HepG2 (cell line): ENCODE measurements at regions not wholly inside any gene's neighbourhood (a gene's known extent, or its start where the extent isn't known, plus 50 kb on each side); places are given as distances from the start of the nearest gene placed in this dataset.

Experiments
- ATAC-seq: fragments of 200-7000 bp; cut with Tn5 transposase; 3 replicates; pipeline ENCODE4 v1.9.1; 2020; ENCODE audit warnings: mild to moderate bottlenecking, moderate library complexity
- BruUV-seq: library from RNA; stranded (reverse); fragments of 400-500 nt; replicated peaks from 2 replicates; lab custom pipeline; 2021; lab: Mats Ljungman, UMichigan
- CTCF ChIA-PET: fragments of 300-600 bp; formaldehyde crosslinking; extraction: SDS; loops from one replicate; lab custom pipeline; 2021; ENCODE audit warnings: low total read pairs, inconsistent platforms, low intra/inter-chr PET ratio; lab: Yijun Ruan, JAX
- POLR2A ChIA-PET: fragments of 350-600 bp; sonication (Branson Sonifier 250); formaldehyde crosslinking; loops from one replicate; lab custom pipeline; 2020; ENCODE audit warnings: antibody characterized with exemption, inconsistent platforms; lab: Yijun Ruan, JAX
- DNase-seq: peaks from one replicate; pipeline ENCODE4 v3.0.0-alpha.2; 2015; ENCODE audit warnings: low spot score
- FAIRE-seq: peaks from 3 replicates; lab custom pipeline; 2011; peaks lifted over from hg19 to GRCh38; lab: Jason Lieb, UNC
- H2AFZ ChIP-seq: one replicate; pipeline ENCODE4 v1.6.1; 2011; ENCODE audit warnings: low read length, inconsistent platforms
- H3K27ac ChIP-seq: fragments of 300-600 bp; 3 replicates; pipeline ENCODE4 v1.8.0; 2011; ENCODE audit warnings: mixed run types, mild to moderate bottlenecking, mixed read lengths, low read length, inconsistent platforms; ENCODE audit not compliant: insufficient read depth; ENCODE audit errors: extremely low read length
- H3K27me3 ChIP-seq, 2 experiments: fragments of 200-600 bp in 1 of 2; 2 replicates in 1 of 2; 3 replicates in 1 of 2; pipeline versions ENCODE4 v1.6.0 to v1.8.0; 2011; ENCODE audit warnings: low read length in 2 of 2, mild to moderate bottlenecking in 2 of 2, moderate library complexity in 2 of 2, inconsistent platforms in 1 of 2; ENCODE audit not compliant: insufficient read depth in 2 of 2, control insufficient read depth in 1 of 2
- H3K36me3 ChIP-seq, 2 experiments: fragments of 200-600 bp in 1 of 2; replicated peaks in 1 of 2; 2 replicates in 1 of 2; 3 replicates in 1 of 2; pipeline versions ENCODE4 v1.5.1 to v1.8.0; 2011; ENCODE audit warnings: low read length in 2 of 2, inconsistent platforms in 1 of 2; ENCODE audit not compliant: insufficient read depth in 2 of 2, control insufficient read depth in 1 of 2
- H3K4me1 ChIP-seq: 2 replicates; pipeline ENCODE4 v1.5.1; 2012; ENCODE audit warnings: low read length, inconsistent platforms; ENCODE audit not compliant: insufficient read depth
- H3K4me2 ChIP-seq: 2 replicates; pipeline ENCODE4 v1.6.0; 2011; ENCODE audit warnings: low read depth, low read length, inconsistent platforms
- H3K4me3 ChIP-seq, 3 experiments: fragments of 200-600 bp in 1 of 3; sonication (generic), shearing (Covaris generic) in 1 of 3; replicated peaks in 1 of 3; 2 replicates each; pipeline ENCODE4 v1.5.1; 2011 to 2016; ENCODE audit warnings: low read length in 3 of 3, inconsistent platforms in 2 of 3, low read depth in 2 of 3, mild to moderate bottlenecking in 2 of 3, control low read depth in 1 of 3, mixed read lengths in 1 of 3; ENCODE audit not compliant: insufficient read depth in 1 of 3
- H3K79me2 ChIP-seq: one replicate; pipeline ENCODE4 v1.6.1; 2011; ENCODE audit warnings: low read length, inconsistent platforms; ENCODE audit not compliant: insufficient read depth
- H3K9ac ChIP-seq: 2 replicates; pipeline ENCODE4 v1.6.0; 2011; ENCODE audit warnings: mild to moderate bottlenecking, low read depth, low read length, inconsistent platforms; ENCODE audit not compliant: insufficient read depth
- H3K9me3 ChIP-seq: 2 replicates; pipeline ENCODE4 v1.5.1; 2012; ENCODE audit warnings: mild to moderate bottlenecking, low read length
- H4K20me1 ChIP-seq: 2 replicates; pipeline ENCODE4 v1.6.0; 2011; ENCODE audit warnings: inconsistent platforms, mild to moderate bottlenecking, low read length, moderate library complexity; ENCODE audit not compliant: insufficient read depth
- FOSL1 ChIP-seq: sonication (generic); formaldehyde crosslinking; IDR thresholded peaks from 2 replicates; pipeline ENCODE4 v1.9.0; 2021; ENCODE audit warnings: missing genetic modification reagents, borderline replicate concordance
- HIVEP1 ChIP-seq: sonication (generic); formaldehyde crosslinking; IDR thresholded peaks from 2 replicates; pipeline ENCODE4 v1.4.0; 2020; ENCODE audit warnings: mild to moderate bottlenecking, missing genetic modification reagents
- HNF4A ChIP-seq: sonication (generic); formaldehyde crosslinking; IDR thresholded peaks from 2 replicates; pipeline ENCODE4 v1.4.0; 2020; ENCODE audit warnings: missing genetic modification reagents
- PAX8 ChIP-seq: sonication (generic); formaldehyde crosslinking; IDR thresholded peaks from 2 replicates; pipeline ENCODE4 v1.8.0; 2022; ENCODE audit warnings: mild to moderate bottlenecking, missing genetic modification reagents, borderline replicate concordance
- PHF20 ChIP-seq: sonication (generic); formaldehyde crosslinking; IDR thresholded peaks from 2 replicates; pipeline ENCODE4 v1.5.0; 2020; ENCODE audit warnings: mild to moderate bottlenecking, missing genetic modification reagents
- SMARCE1 ChIP-seq: fragments of 450-650 bp; IDR thresholded peaks from 2 replicates; pipeline ENCODE4 v1.6.1; 2017; ENCODE audit warnings: borderline replicate concordance
- SNAI1 ChIP-seq: sonication (generic); formaldehyde crosslinking; IDR thresholded peaks from 2 replicates; pipeline ENCODE4 v1.5.0; 2020; ENCODE audit warnings: mild to moderate bottlenecking, missing genetic modification reagents, borderline replicate concordance
- TCF7L2 ChIP-seq: IDR thresholded peaks from 2 replicates; pipeline ENCODE4 v1.6.1; 2011; ENCODE audit warnings: mild to moderate bottlenecking, low read depth, low read length, moderate library complexity
- ZNF138 ChIP-seq: sonication (generic); formaldehyde crosslinking; IDR thresholded peaks from 2 replicates; pipeline ENCODE4 v1.5.0; 2020; ENCODE audit warnings: mild to moderate bottlenecking, low read depth, missing genetic modification reagents
- ZNF383 ChIP-seq: sonication (generic); formaldehyde crosslinking; IDR thresholded peaks from 2 replicates; pipeline ENCODE4 v1.4.0; 2020; ENCODE audit warnings: missing genetic modification reagents, mild to moderate bottlenecking, borderline replicate concordance
- ZNF543 ChIP-seq: sonication (generic); formaldehyde crosslinking; IDR thresholded peaks from 2 replicates; pipeline ENCODE4 v1.4.0; 2020; ENCODE audit warnings: mild to moderate bottlenecking, missing genetic modification reagents
- ZNF713 ChIP-seq: sonication (generic); formaldehyde crosslinking; IDR thresholded peaks from 2 replicates; pipeline ENCODE4 v1.4.0; 2020; ENCODE audit warnings: mild to moderate bottlenecking, missing genetic modification reagents
- ZNF761 ChIP-seq: sonication (generic); formaldehyde crosslinking; conservative IDR thresholded peaks from 2 replicates; pipeline ENCODE4 v1.4.0; 2020; ENCODE audit warnings: mild to moderate bottlenecking, missing genetic modification reagents
- WGBS: methylation state at CpG from one replicate; pipeline ENCODE4 v1.1.6; 2017; ENCODE audit warnings: low lambda C conversion rate; 5-methylcytosine and 5-hydroxymethylcytosine counted together
- in situ Hi-C: cut with HindIII; loops from 2 replicates; pipeline ENCODE4 v1.10.0; 2017; ENCODE audit warnings: low pct_unique_long_range_greater_than_20kb; ENCODE audit not compliant: extremely low pct_ligation_motif_present
- intact Hi-C: fragments of 100-400 bp; cut with micrococcal nuclease; formaldehyde crosslinking; loops from one replicate; pipeline ENCODE4 v1.10.0; 2022; ENCODE audit not compliant: unreplicated experiment
- TF ChIP-seq, protein P1 (sequence below): IDR thresholded peaks from 2 replicates; pipeline ENCODE4 v1.6.1; 2016; ENCODE audit warnings: control low read depth
- TF ChIP-seq, protein P2 (sequence below): sonication (generic); formaldehyde crosslinking; IDR thresholded peaks from 2 replicates; pipeline ENCODE4 v1.4.0; 2020; ENCODE audit warnings: missing genetic modification reagents, low read depth, mild to moderate bottlenecking, borderline replicate concordance
- TF ChIP-seq, protein P3 (sequence below), 2 experiments: IDR thresholded peaks; 2 replicates each; pipeline ENCODE4 v1.6.1; 2011 to 2012; ENCODE audit warnings: low read length in 2 of 2, borderline replicate concordance in 1 of 2, low read depth in 1 of 2, mild to moderate bottlenecking in 1 of 2, moderate library complexity in 1 of 2

DNA sequence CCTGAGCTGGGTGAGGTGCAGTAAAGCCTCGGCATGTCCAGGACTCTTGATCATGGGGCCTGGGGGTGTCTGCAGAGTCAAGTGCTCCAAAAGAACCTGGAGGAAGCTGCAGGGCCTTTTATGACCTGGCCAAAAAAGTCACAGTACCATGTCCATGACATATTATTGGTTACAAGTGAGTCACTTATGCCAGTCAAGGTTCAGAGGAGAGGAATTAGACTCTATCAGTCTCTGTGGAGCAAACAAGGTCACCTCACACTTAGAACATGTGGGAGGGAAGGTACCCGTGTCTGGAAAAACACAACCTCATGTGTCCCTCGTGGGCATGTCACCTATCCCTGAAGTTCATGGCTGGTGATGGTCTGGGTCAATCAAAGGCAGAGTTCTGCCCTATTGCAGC is 465.7 kb downstream of the FBXO15 start:
- POLR2A ChIA-PET = no interaction called here
- intact Hi-C loops = no loop called here

DNA sequence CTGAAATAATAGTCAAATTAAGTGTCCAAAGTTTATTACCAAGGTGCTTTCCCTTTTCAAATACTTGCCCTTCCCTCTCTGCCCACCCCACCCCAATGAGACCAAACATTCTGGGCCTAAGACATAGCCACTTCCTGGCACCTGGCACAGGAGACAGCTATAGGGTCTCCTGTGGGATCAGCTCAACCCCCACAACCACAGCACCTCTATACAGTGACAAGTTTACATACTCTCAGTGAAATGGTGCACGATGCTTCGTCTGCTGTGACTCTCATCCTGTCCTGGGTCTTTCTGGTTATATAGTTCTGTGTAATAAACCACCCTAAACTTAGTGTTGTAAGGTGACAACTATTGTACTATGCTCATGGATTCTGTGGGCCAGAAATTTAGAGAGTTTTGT is 466.2 kb downstream of the FBXO15 start:
- intact Hi-C loops = no loop called here
- H3K79me2 ChIP-seq = no peaks in the 10 kb centered on the region
- TF ChIP-seq FOSL1 = no peak
- TF ChIP-seq ZNF713 (CRISPR knock-in tag) = no peak
- TF ChIP-seq ZNF761 (CRISPR knock-in tag) = no peak
- TF ChIP-seq, protein P1, sequence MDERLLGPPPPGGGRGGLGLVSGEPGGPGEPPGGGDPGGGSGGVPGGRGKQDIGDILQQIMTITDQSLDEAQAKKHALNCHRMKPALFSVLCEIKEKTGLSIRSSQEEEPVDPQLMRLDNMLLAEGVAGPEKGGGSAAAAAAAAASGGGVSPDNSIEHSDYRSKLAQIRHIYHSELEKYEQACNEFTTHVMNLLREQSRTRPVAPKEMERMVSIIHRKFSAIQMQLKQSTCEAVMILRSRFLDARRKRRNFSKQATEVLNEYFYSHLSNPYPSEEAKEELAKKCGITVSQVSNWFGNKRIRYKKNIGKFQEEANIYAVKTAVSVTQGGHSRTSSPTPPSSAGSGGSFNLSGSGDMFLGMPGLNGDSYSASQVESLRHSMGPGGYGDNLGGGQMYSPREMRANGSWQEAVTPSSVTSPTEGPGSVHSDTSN (CRISPR knock-in tag) = no peak
- TF ChIP-seq HNF4A (CRISPR knock-in tag) = no peak
- TF ChIP-seq, protein P2, sequence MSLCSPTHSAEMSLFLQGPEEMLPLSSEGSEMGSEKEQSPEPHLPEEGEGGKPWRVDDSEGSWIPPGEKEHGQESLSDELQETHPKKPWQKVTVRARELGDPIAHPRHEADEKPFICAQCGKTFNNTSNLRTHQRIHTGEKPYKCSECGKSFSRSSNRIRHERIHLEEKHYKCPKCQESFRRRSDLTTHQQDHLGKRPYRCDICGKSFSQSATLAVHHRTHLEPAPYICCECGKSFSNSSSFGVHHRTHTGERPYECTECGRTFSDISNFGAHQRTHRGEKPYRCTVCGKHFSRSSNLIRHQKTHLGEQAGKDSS (CRISPR knock-in tag) = no peak
- TF ChIP-seq, protein P3, sequence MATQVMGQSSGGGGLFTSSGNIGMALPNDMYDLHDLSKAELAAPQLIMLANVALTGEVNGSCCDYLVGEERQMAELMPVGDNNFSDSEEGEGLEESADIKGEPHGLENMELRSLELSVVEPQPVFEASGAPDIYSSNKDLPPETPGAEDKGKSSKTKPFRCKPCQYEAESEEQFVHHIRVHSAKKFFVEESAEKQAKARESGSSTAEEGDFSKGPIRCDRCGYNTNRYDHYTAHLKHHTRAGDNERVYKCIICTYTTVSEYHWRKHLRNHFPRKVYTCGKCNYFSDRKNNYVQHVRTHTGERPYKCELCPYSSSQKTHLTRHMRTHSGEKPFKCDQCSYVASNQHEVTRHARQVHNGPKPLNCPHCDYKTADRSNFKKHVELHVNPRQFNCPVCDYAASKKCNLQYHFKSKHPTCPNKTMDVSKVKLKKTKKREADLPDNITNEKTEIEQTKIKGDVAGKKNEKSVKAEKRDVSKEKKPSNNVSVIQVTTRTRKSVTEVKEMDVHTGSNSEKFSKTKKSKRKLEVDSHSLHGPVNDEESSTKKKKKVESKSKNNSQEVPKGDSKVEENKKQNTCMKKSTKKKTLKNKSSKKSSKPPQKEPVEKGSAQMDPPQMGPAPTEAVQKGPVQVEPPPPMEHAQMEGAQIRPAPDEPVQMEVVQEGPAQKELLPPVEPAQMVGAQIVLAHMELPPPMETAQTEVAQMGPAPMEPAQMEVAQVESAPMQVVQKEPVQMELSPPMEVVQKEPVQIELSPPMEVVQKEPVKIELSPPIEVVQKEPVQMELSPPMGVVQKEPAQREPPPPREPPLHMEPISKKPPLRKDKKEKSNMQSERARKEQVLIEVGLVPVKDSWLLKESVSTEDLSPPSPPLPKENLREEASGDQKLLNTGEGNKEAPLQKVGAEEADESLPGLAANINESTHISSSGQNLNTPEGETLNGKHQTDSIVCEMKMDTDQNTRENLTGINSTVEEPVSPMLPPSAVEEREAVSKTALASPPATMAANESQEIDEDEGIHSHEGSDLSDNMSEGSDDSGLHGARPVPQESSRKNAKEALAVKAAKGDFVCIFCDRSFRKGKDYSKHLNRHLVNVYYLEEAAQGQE (IDR thresholded peaks at IDR 0.05; ENCODE audit: borderline replicate concordance in 1 of 2, low read depth in 1 of 2, low read length in 2 of 2) = no peak
- no peak for TF ChIP-seq ZNF383
- no peak for TF ChIP-seq TCF7L2
- TF ChIP-seq SNAI1 (CRISPR knock-in tag) = no peak
- no peak for TF ChIP-seq HIVEP1
- no peak for TF ChIP-seq ZNF543 (CRISPR knock-in tag)
- TF ChIP-seq PAX8 = no peak

More for the DNA sequence above, 465.7 kb downstream of the FBXO15 start:
- no peak overlapping the region for H3K4me3 ChIP-seq
- 0% methylated on average over 1 of the region's 3 CpGs for WGBS
- H3K27me3 ChIP-seq = no peaks in the 10 kb centered on the region; a peak in 1 of 5 replicates
- no peak for DNase-seq
- no peak overlapping the region for H3K27ac ChIP-seq
- no peak overlapping the region for H3K4me2 ChIP-seq
- CTCF ChIA-PET = no interaction called here
- TF ChIP-seq SMARCE1 = no peak
- no peak for TF ChIP-seq ZNF138 (CRISPR knock-in tag)
- TF ChIP-seq PHF20 (CRISPR knock-in tag) = no peak
- no peak for ATAC-seq
- H3K79me2 ChIP-seq = no peaks in the 10 kb centered on the region
- FAIRE-seq = no peak
- H3K9ac ChIP-seq = no peak overlapping the region
- in situ Hi-C loops = no loop called here
- H3K9me3 ChIP-seq = no peaks in the 10 kb centered on the region
- no peaks in the 10 kb centered on the region for H3K4me1 ChIP-seq
- BruUV-seq = no TSS peak
- no peaks in the 10 kb centered on the region for H3K36me3 ChIP-seq
- no peaks in the 10 kb centered on the region for H4K20me1 ChIP-seq
- H2AFZ ChIP-seq = no peak overlapping the region

More for the DNA sequence above, 466.2 kb downstream of the FBXO15 start:
- H4K20me1 ChIP-seq = no peaks in the 10 kb centered on the region
- no peak for DNase-seq
- POLR2A ChIA-PET = no interaction called here
- no peak overlapping the region for H3K4me2 ChIP-seq
- no peak overlapping the region for H2AFZ ChIP-seq
- CTCF ChIA-PET = no interaction called here
- no peaks in the 10 kb centered on the region for H3K4me1 ChIP-seq
- no peaks in the 10 kb centered on the region for H3K36me3 ChIP-seq
- no peak for FAIRE-seq
- no peak overlapping the region for H3K4me3 ChIP-seq
- H3K27ac ChIP-seq = no peak overlapping the region
- no TSS peak for BruUV-seq
- ATAC-seq = no peak
- H3K9ac ChIP-seq = no peak overlapping the region
- in situ Hi-C loops = no loop called here
- 6% methylated on average over 2 of the region's 2 CpGs for WGBS
- H3K27me3 ChIP-seq = no peaks in the 10 kb centered on the region; a peak in 1 of 5 replicates
- no peaks in the 10 kb centered on the region for H3K9me3 ChIP-seq
